NCI-H460 (cell line): ENCODE measurements at regions not wholly inside any gene's neighbourhood (a gene's known extent, or its start where the extent isn't known, plus 50 kb on each side); places are given as distances from the start of the nearest gene placed in this dataset.
"Not testable (repeated sequence)": the region's sequence is repeated elsewhere in the genome, so short reads cannot be mapped to it uniquely, and the experiment has no call there.

Experiments
- DNase-seq: peaks from one replicate; pipeline ENCODE4 v3.0.0-alpha.2; 2016; ENCODE audit warnings: low read depth; ENCODE audit errors: extremely low read depth

- DNase-seq: not testable (repeated sequence)
These were observed 353.5 kb upstream of the UBE2E2 start for GRCh38 chr3:22849583-22849982.

GRCh38 chr3:22856811-22857210 lies 346.3 kb upstream of the UBE2E2 start:
- no peak for DNase-seq

GRCh38 chr3:22858486-22858885 lies 344.6 kb upstream of the UBE2E2 start:
- DNase-seq: no peak

GRCh38 chr3:22859618-22860017 lies 343.5 kb upstream of the UBE2E2 start:
- no peak for DNase-seq

- no peak for DNase-seq
These were observed 341.7 kb upstream of the UBE2E2 start for GRCh38 chr3:22861426-22861825.

GRCh38 chr3:22862111-22862510 lies 341.0 kb upstream of the UBE2E2 start:
- no peak for DNase-seq

- not testable (repeated sequence) for DNase-seq
These were observed 320.3 kb upstream of the UBE2E2 start for GRCh38 chr3:22882834-22883233.

- DNase-seq: no peak
These were observed 318.1 kb upstream of the UBE2E2 start for GRCh38 chr3:22885039-22885438.

- DNase-seq: no peak
These were observed 317.4 kb upstream of the UBE2E2 start for GRCh38 chr3:22885574-22886341.

- DNase-seq: no peak
These were observed 316.6 kb upstream of the UBE2E2 start for GRCh38 chr3:22886439-22887068.

GRCh38 chr3:22887664-22888291 lies 315.3 kb upstream of the UBE2E2 start:
- peak; percentile 8 for DNase-seq

GRCh38 chr3:22893101-22893500 lies 310.0 kb upstream of the UBE2E2 start:
- DNase-seq: no peak

- DNase-seq: no peak
These were observed 309.3 kb upstream of the UBE2E2 start for GRCh38 chr3:22893644-22894325.

- DNase-seq: no peak
These were observed 308.3 kb upstream of the UBE2E2 start for GRCh38 chr3:22894865-22895264.

GRCh38 chr3:22895671-22896070 lies 307.5 kb upstream of the UBE2E2 start:
- DNase-seq: no peak

GRCh38 chr3:22898558-22898957 lies 304.6 kb upstream of the UBE2E2 start:
- DNase-seq: no peak

GRCh38 chr3:22899441-22899840 lies 303.7 kb upstream of the UBE2E2 start:
- no peak for DNase-seq

- no peak for DNase-seq
These were observed 302.8 kb upstream of the UBE2E2 start for GRCh38 chr3:22900296-22900695.

- DNase-seq: no peak
These were observed 301.4 kb upstream of the UBE2E2 start for GRCh38 chr3:22901684-22902083.

GRCh38 chr3:22907161-22907780 lies 295.9 kb upstream of the UBE2E2 start:
- no peak for DNase-seq

- no peak for DNase-seq
These were observed 295.3 kb upstream of the UBE2E2 start for GRCh38 chr3:22907796-22908195.
